Astrocyte of the cerebellum (primary cell): ENCODE measurements at regions not wholly inside any gene's neighbourhood (a gene's known extent, or its start where the extent isn't known, plus 50 kb on each side); places are given as distances from the start of the nearest gene placed in this dataset.

Experiments used
- DNase-seq: peaks from one replicate; pipeline ENCODE4 v3.0.0-alpha.2; 2011; ENCODE audit warnings: low read depth
- H3K4me3 ChIP-seq: 2 replicates; pipeline ENCODE4 v1.5.1; 2011; ENCODE audit warnings: mild to moderate bottlenecking, low read depth, low read length, moderate library complexity
- CTCF ChIP-seq: IDR thresholded peaks from 2 replicates; pipeline ENCODE4 v1.5.1; 2012; ENCODE audit warnings: low read length, low read depth, moderate library complexity, mild to moderate bottlenecking; ENCODE audit errors: missing control alignments
- in situ Hi-C: cut with HindIII; loops from 2 replicates; pipeline ENCODE4 v1.10.0; 2017; ENCODE audit warnings: low sequenced_read_pairs

- in situ Hi-C loops: no loop called here
- no peak for TF ChIP-seq CTCF
- no peak for DNase-seq
- no peak overlapping the region for H3K4me3 ChIP-seq
Observed at GRCh38 chr12:81872400-81872799, 113.2 kb upstream of the PPFIA2 start.

- in situ Hi-C loops: no loop called here
- no peak for TF ChIP-seq CTCF
- H3K4me3 ChIP-seq: no peak overlapping the region
- DNase-seq: no peak
Observed at GRCh38 chr12:81866081-81866480, 106.9 kb upstream of the PPFIA2 start.

- no peak overlapping the region for H3K4me3 ChIP-seq
- DNase-seq: peak; percentile 83
- in situ Hi-C loops: no loop called here
Observed at GRCh38 chr12:81863406-81863805, 104.3 kb upstream of the PPFIA2 start.

GRCh38 chr12:81859521-81859920 is 100.4 kb upstream of the PPFIA2 start:
- in situ Hi-C loops: no loop called here
- DNase-seq: no peak
- H3K4me3 ChIP-seq: no peak overlapping the region
- TF ChIP-seq CTCF: no peak

More at GRCh38 chr12:81863406-81863805, 104.3 kb upstream of the PPFIA2 start:
- TF ChIP-seq CTCF: no peak

GRCh38 chr12:81843599-81843998 is 84.4 kb upstream of the PPFIA2 start:
- in situ Hi-C loops: no loop called here
- no peak for TF ChIP-seq CTCF
- DNase-seq: no peak
- H3K4me3 ChIP-seq: no peak overlapping the region

GRCh38 chr12:81835783-81836182 is 76.6 kb upstream of the PPFIA2 start:
- no peak for DNase-seq
- in situ Hi-C loops: no loop called here
- H3K4me3 ChIP-seq: no peak overlapping the region
- no peak for TF ChIP-seq CTCF
